Activated T-cell treated with anti-CD3 and anti-CD28 coated beads, Interleukin-2, amount 50 U/mL, for 72 hours (primary cell): ENCODE measurements at regions not wholly inside any gene's neighbourhood (a gene's known extent, or its start where the extent isn't known, plus 50 kb on each side); places are given as distances from the start of the nearest gene placed in this dataset.
"Not testable (repeated sequence)": the region's sequence is repeated elsewhere in the genome, so short reads cannot be mapped to it uniquely, and the experiment has no call there.

Source experiments
- ATAC-seq, 2 donors: fragments of 150-1000 bp; cut with Tn5 transposase; replicated peaks in 1 of 2; 2 replicates each; pipeline ENCODE4 v1.10.0; 2021; ENCODE audit warnings: moderate library complexity in 2 of 2, mild to moderate bottlenecking in 1 of 2
- DNase-seq, 2 donors: peaks; one replicate each; pipeline ENCODE4 v3.0.0; 2021 to 2022; ENCODE audit warnings: mixed read lengths in 1 of 2
- H3K27ac Mint-ChIP-seq: one replicate; pipeline ENCODE4 v1.8.0; 2022; ENCODE audit warnings: mild to moderate bottlenecking, moderate library complexity, mixed read lengths
- H3K27me3 Mint-ChIP-seq: one replicate; pipeline ENCODE4 v1.8.0; 2022; ENCODE audit warnings: low read depth, mixed read lengths
- H3K36me3 Mint-ChIP-seq, 2 donors: one replicate each; pipeline ENCODE4 v1.8.0; 2022; ENCODE audit warnings: mixed read lengths in 2 of 2, mild to moderate bottlenecking in 1 of 2; ENCODE audit not compliant: insufficient read depth in 2 of 2
- H3K4me1 Mint-ChIP-seq: one replicate; pipeline ENCODE4 v1.8.0; 2022; ENCODE audit warnings: low read depth, mixed read lengths
- H3K4me3 Mint-ChIP-seq, 2 donors: one replicate each; pipeline ENCODE4 v1.8.0; 2022; ENCODE audit warnings: mild to moderate bottlenecking in 2 of 2, mixed read lengths in 2 of 2, moderate library complexity in 2 of 2
- H3K9me3 Mint-ChIP-seq, 2 donors: one replicate each; pipeline ENCODE4 v1.8.0; 2022; ENCODE audit warnings: mixed read lengths in 2 of 2

DNA sequence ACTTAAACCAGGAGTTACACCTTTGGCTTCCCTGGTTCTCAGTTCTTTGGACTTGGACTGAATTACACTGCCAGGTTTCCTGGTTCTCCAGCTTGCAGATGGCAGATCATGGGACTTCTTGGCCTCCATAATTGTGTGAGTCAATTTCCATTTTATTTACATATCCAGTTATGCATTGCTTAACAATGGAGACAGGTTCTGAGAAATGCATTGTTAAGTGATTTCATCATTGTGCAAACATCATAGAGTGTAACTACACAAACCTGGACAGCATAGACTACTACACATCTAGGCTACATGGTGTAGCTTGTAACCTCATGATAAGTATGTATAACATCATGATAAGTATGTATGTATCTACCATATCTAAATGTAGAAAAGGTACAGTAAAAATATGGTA is 276.1 kb upstream of the BTG1 start:
- ATAC-seq, result no peak
- H3K27me3 Mint-ChIP-seq, result no peaks in the 10 kb centered on the region
- peaks cover 41% of the 10 kb centered on the region for H3K4me1 Mint-ChIP-seq
- H3K36me3 Mint-ChIP-seq, result no peaks in the 10 kb centered on the region
- H3K27ac Mint-ChIP-seq, result no peak overlapping the region
- H3K9me3 Mint-ChIP-seq, result peaks cover 1 to 3% of the 10 kb centered on the region in 2 donors
- no peak for DNase-seq
- H3K4me3 Mint-ChIP-seq, result no peak overlapping the region

DNA sequence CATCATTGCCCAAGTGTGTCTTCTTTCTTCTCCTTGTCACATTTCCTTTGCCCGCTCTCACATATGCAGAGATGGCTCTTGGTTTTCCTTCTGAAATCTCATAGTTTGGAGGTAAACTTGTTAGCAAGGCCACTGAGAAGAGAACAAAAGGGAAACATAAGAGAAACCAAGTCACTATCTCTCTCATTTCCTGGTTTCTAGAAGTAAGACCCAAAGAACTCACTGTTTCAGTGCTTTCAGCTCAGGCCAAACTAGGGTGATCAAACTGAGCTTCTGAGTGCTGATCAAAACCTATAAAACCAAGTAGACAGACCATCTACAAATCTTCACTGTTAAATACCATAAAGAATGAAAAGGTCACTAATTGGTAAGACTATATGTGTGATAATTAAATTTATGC is 275.4 kb upstream of the BTG1 start:
- Mint-ChIP-seq H3K27me3 (no peaks in the 10 kb centered on the region), H3K27ac (peak overlapping the region; percentile 14)
- no peak for ATAC-seq

DNA sequence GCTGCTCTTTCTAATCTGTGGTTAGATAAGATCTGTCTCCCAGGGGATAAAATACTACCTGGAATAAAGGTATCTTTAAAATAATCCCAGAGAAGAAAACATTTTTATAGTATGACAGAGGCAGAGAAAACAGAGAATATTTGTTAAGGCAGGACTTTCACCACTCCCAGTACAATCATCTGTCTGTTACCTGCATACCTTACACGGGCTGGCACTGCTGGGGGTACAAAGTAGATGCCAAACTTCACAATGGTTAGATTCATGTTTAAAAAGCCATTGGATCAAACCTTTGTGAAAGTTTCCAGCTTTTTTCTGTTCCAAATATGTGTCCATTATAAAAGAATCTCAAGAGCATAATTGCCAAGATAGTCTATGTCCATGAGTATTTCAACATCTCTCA is 273.6 kb upstream of the BTG1 start:
- Mint-ChIP-seq H3K9me3 (peaks cover 1 to 4% of the 10 kb centered on the region in 2 donors), H3K4me3 (no peak overlapping the region), H3K27me3 (no peaks in the 10 kb centered on the region), H3K36me3 (no peaks in the 10 kb centered on the region), H3K27ac (no peak overlapping the region), H3K4me1 (peaks cover 45% of the 10 kb centered on the region)
- ATAC-seq (no peak), DNase-seq (no peak)

More for the DNA sequence above, 275.4 kb upstream of the BTG1 start:
- H3K4me1 Mint-ChIP-seq, result peaks cover 46% of the 10 kb centered on the region
- no peak overlapping the region for H3K4me3 Mint-ChIP-seq
- no peak for DNase-seq
- no peaks in the 10 kb centered on the region for H3K36me3 Mint-ChIP-seq
- peaks cover 1 to 4% of the 10 kb centered on the region in 2 donors for H3K9me3 Mint-ChIP-seq

DNA sequence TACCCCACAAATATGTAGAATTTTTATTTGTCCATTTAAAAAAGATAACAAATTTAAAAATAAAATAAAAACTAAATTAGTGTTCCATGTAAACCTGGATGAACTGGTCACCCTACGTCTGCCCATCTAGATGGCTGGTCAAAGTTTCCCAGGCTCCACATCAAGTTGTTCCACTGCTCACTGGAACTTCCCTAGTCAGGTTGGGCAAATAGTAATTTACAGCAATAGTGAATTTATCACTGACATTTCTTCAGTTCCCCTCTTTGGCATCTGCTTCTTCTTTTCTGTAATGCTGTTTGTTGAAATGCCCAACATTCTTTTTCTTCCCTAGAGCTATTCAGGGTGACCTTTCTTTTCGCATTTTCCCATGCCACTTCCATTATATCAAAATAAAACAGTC is 272.7 kb upstream of the BTG1 start:
- no peaks in the 10 kb centered on the region for H3K27me3 Mint-ChIP-seq

DNA sequence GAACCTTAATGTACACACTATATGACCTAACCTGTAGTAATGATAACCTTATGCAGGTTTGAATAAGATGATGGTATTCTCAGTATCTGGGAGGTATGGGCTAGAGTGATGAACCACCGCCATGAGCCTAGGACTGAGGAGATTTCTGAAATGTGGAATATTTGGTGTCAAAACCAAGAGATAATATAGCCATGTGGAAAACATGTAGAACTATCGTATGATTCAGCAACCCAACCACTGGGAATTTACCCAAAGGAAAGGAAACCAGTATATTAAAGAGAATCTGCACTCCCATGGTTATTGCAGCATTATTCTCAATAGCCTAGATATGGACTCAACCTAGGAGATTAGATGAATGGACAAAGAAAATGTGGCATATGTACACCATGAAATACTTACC is 271.7 kb upstream of the BTG1 start:
- H3K4me3 Mint-ChIP-seq, result no peak overlapping the region
- H3K27ac Mint-ChIP-seq, result no peak overlapping the region
- no peaks in the 10 kb centered on the region for H3K36me3 Mint-ChIP-seq
- no peak for ATAC-seq
- H3K9me3 Mint-ChIP-seq, result peaks cover 1 to 4% of the 10 kb centered on the region in 2 donors
- no peaks in the 10 kb centered on the region for H3K27me3 Mint-ChIP-seq
- peaks cover 39% of the 10 kb centered on the region for H3K4me1 Mint-ChIP-seq
- DNase-seq, result no peak

More for the DNA sequence above, 272.7 kb upstream of the BTG1 start:
- Mint-ChIP-seq H3K36me3 (no peaks in the 10 kb centered on the region), H3K4me3 (no peak overlapping the region), H3K9me3 (peaks cover 1 to 4% of the 10 kb centered on the region in 2 donors), H3K4me1 (peaks cover 39% of the 10 kb centered on the region), H3K27ac (no peak overlapping the region)
- DNase-seq (no peak), ATAC-seq (no peak)

DNA sequence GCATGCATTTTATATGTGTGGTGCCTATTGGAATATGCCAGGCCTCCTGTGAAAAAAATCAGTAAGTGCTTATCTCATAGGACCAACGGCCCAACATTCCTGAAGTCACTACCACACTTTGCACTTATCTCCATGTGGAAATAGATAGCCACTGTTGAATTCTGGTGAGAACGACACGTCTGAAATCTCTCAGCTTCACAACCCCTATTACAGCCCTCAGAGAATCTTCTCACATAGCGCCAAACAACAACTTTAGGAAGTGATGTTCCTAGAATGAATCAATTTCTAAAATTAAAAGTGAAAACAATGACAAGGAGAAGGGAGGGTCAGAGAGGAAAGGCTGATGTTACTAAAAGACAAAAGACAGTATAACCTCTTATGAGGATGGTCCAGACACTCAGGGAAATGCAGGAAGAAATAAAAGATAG is 270.8 kb upstream of the BTG1 start:
- Mint-ChIP-seq H3K36me3 (no peaks in the 10 kb centered on the region), H3K4me3 (no peak overlapping the region), H3K27ac (no peak overlapping the region)

DNA sequence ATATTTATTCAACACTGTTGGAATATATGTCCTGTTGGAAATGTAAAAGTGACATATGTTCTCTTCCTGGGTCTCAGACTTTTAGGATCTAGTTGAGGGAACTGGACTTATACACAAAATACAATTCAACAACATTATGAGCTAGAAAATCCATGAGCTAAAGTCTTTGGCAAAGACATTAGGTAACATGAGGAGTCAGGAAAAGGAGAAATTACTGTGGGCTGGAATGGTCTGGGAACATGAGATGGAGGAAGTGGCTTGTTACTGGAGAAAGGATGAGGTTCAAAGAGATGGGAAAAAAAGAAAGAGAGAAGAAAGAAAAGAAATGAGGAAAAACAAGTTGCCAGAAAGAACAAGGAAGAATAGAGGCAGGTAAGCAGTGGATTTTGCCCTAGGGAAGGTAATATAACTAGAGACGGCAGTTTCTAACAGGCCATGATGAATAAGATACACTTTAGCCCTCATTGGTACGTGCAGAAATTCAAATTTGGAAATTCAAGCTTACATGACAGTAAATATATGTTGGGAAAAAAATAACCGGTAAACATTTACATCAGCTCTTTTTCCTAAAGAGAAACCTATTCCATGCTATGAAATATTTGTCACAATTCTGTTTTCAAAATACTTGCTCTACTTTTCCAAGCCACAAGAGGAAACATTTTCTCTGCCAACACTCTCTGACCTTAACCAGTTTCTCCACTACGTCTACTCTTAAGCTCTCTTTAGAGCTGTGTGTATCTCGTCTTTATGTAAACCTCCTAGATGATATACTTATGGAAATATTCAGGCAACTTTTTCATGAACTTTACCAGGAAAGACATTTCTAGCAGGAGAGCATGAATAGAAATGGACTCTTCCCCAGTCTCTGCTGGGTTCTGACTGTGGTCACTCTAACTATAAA is 268.8 kb upstream of the BTG1 start:
- peaks cover 1 to 4% of the 10 kb centered on the region in 2 donors for H3K9me3 Mint-ChIP-seq
- DNase-seq, result no peak
- peaks cover 0 to 3% of the 10 kb centered on the region in 2 donors for H3K36me3 Mint-ChIP-seq
- no peak overlapping the region for H3K4me3 Mint-ChIP-seq
- no peak for ATAC-seq
- H3K4me1 Mint-ChIP-seq, result peaks cover 34% of the 10 kb centered on the region
- no peak overlapping the region for H3K27ac Mint-ChIP-seq
- no peaks in the 10 kb centered on the region for H3K27me3 Mint-ChIP-seq

More for the DNA sequence above, 270.8 kb upstream of the BTG1 start:
- DNase-seq, result no peak
- Mint-ChIP-seq H3K9me3 (peaks cover 1 to 4% of the 10 kb centered on the region in 2 donors), H3K4me1 (peaks cover 33% of the 10 kb centered on the region), H3K27me3 (no peaks in the 10 kb centered on the region)
- no peak for ATAC-seq

DNA sequence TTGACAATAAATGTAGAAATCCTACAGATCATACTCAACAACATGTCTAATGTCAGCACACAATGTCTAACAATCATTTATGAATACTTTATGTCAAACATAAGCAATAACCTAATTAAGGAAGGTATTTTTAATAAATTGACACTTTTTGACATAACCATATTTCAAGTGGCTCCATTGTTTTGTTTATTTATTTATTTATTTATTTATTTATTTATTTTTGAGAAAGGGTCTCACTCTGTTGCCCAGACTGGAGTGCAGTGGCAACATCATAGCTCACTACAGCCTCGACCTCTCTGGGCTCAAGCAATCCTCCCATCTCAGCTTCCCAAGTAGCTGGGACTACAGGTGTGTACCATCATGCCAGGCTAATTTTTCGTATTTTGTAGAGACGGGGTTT is 267.6 kb upstream of the BTG1 start:
- Mint-ChIP-seq H3K4me3 (no peak overlapping the region), H3K27ac (no peak overlapping the region), H3K36me3 (peaks cover 0 to 5% of the 10 kb centered on the region in 2 donors), H3K4me1 (peaks cover 42% of the 10 kb centered on the region), H3K9me3 (peaks cover 0 to 6% of the 10 kb centered on the region in 2 donors), H3K27me3 (no peaks in the 10 kb centered on the region)
- DNase-seq, result no peak
- no peak for ATAC-seq

DNA sequence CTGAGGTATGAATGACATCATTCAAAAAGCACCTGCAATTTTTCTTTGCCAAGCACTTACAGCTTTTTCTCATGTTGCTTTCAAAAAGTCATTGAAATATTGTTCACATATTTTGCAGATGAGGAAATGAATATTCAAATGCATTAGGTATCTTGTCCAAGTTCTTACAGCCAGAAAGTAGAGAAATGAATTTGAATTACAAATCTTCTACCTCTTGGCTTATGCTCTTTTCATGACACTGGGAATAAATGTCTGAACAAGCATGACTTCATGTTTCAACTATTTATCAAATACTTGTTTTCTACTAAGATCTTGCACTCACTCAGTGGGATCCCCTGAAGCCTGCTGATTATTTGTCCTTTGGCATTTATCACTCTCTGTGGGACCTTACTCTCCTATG is 267.2 kb upstream of the BTG1 start:
- Mint-ChIP-seq H3K27ac (no peak overlapping the region), H3K9me3 (peaks cover 0 to 6% of the 10 kb centered on the region in 2 donors), H3K4me1 (peaks cover 45% of the 10 kb centered on the region), H3K4me3 (no peak overlapping the region), H3K27me3 (no peaks in the 10 kb centered on the region), H3K36me3 (peaks cover 0 to 5% of the 10 kb centered on the region in 2 donors)
- ATAC-seq (no peak), DNase-seq (no peak)

DNA sequence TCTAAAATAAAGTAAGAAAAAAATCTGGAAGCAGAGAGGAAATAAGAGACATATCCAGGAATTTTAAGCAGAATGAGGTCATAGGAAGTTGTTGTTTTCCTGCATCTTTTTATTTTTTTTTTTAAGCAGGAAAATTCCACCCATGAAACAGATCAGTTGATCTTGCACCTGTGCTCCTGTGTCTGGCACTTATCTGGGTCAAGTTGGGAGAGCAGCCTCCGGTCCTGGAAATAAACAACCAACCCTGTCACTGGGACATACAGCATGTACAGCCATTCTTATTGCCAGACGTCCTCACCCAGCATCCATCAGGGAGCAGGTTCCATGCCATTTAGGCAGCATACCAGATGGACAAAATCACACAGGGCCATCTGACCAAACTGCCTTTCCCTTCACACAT is 266.0 kb upstream of the BTG1 start:
- Mint-ChIP-seq H3K9me3 (peaks cover 0 to 4% of the 10 kb centered on the region in 2 donors), H3K27ac (no peak overlapping the region), H3K36me3 (peaks cover 0 to 5% of the 10 kb centered on the region in 2 donors), H3K27me3 (no peaks in the 10 kb centered on the region), H3K4me1 (peaks cover 45% of the 10 kb centered on the region), H3K4me3 (no peak overlapping the region)
- DNase-seq, result no peak
- ATAC-seq, result no peak

DNA sequence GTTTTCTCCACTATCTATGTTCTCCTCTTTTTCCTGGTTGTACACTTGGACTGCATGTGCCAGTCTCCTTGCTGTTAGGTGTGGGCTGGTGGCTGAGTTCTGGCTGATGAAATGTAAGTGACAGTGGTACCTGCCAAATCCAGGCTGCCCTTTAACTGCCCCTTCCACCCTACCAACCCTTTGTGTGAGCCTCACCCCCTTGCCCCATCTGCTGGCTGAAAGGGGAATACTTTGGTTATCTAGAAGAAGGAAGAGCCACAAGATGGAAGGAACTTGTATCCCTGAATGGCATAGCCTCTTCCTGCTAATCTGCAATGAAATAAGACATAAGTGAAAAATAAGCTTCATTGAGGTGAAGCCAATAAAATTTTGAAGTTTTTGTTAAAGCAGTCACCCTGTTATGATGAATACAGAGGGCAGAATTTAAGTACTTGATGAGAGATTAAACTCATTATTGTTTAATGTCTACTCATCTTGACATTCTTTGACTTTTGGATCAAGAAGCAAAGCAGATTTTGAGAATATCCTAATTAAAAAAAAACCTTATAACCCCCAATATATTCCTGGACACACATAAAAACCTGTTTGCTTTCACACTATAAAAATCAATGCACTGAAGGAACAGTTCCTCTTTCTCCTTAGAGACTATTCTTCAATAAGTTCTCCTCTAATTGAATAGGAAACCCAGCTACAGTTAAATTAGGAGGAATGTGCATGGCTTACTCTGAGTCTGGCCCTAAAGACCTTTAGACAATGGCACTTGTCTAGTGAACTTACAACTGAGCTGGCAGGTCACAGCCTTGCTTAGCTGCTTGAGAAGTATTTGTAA is 262.6 kb upstream of the BTG1 start:
- H3K27me3 Mint-ChIP-seq, result no peaks in the 10 kb centered on the region
- H3K36me3 Mint-ChIP-seq, result peaks cover 0 to 5% of the 10 kb centered on the region in 2 donors
- ATAC-seq, result peak; percentile 35 to 59
- peak; percentile 65 to 76 for DNase-seq
- no peak overlapping the region for H3K4me3 Mint-ChIP-seq
- peaks cover 0 to 2% of the 10 kb centered on the region in 2 donors for H3K9me3 Mint-ChIP-seq
- H3K27ac Mint-ChIP-seq, result peak overlapping the region; percentile 29
- H3K4me1 Mint-ChIP-seq, result peaks cover 61% of the 10 kb centered on the region

DNA sequence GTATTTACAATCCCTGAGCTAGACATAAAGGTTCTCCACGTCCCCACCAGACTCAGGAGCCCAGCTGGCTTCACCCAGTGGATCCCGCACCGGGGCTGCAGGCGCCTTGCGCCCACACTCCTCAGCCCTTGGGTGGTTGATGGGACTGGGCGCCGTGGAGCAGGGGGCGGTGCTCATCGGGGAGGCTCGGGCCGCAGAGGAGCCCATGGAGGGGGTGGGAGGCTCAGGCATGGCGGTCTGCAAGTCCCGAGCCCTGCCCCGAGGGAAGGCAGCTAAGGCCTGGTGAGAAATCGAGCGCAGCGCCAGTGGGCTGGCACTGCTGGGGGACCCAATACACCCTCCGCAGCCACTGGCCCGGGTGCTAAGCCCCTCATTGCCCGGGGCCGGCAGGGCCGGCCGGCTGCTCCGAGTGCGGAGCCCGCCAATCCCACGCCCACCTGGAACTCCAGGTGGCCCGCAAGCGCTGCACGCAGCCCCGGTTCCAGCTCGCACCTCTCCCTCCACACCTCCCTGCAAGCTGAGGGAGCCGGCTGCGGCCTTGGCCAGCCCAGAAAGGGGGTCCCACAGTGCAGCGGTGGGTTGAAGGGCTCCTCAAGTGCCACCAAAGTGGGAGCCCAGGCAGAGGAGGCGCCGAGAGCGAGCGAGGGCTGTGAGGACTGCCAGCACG is 260.9 kb upstream of the BTG1 start:
- not testable (repeated sequence) for H3K9me3 Mint-ChIP-seq, ATAC-seq, H3K36me3 Mint-ChIP-seq, DNase-seq, H3K27ac Mint-ChIP-seq, H3K27me3 Mint-ChIP-seq, H3K4me3 Mint-ChIP-seq
- peaks cover 78% of the 10 kb centered on the region for H3K4me1 Mint-ChIP-seq
